ENCODE measurements at regions not wholly inside any gene's neighbourhood (a gene's known extent, or its start where the extent isn't known, plus 50 kb on each side); places are given as distances from the start of the nearest gene placed in this dataset.

DNA sequence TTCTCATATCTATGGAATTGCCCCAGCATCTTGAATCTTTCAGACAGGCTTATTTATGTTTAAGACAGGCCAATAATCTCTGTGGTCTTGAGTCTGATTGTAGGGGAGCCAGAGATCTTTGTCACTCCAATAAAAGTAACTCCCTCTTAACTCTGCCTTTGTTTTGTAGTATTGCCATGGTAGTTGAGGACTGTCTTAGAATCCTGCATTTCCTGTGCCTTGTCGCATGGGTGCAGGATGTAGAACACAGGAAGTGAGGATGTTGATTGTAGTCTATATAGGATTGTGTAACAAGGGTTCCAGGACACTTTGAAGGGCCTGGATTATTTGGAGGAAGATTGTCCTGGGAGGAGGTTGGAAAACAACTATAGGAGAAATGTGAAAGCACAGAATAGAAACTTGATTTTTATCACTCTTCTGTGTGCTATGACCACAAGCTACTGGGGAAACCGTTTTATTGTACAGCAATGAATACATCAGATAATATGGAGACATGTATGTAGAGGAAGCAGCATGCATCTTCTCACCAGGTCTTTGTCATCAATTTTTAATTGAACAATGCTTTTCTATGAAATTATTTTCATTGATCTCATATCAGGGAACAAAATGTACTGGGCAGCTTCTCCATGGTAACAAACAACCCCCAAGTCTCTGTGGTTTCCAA is 411.7 kb downstream of the FGF9 start:
- DNase-seq, result no peak
- H3K4me1 Mint-ChIP-seq (ENCODE audit: low read depth, unreplicated experiment), result peaks cover 9% of the 10 kb centered on the region
- H3K36me3 Mint-ChIP-seq (ENCODE audit: unreplicated experiment), result no peaks in the 10 kb centered on the region
- no peak overlapping the region for H3K27ac Mint-ChIP-seq (ENCODE audit: unreplicated experiment)
- no peak overlapping the region for H3K4me3 Mint-ChIP-seq (ENCODE audit: unreplicated experiment)
- H3K27me3 Mint-ChIP-seq (ENCODE audit: unreplicated experiment), result peaks cover 4% of the 10 kb centered on the region
- H3K9me3 Mint-ChIP-seq (ENCODE audit: unreplicated experiment), result peaks cover 2% of the 10 kb centered on the region
- TF ChIP-seq, protein P1, sequence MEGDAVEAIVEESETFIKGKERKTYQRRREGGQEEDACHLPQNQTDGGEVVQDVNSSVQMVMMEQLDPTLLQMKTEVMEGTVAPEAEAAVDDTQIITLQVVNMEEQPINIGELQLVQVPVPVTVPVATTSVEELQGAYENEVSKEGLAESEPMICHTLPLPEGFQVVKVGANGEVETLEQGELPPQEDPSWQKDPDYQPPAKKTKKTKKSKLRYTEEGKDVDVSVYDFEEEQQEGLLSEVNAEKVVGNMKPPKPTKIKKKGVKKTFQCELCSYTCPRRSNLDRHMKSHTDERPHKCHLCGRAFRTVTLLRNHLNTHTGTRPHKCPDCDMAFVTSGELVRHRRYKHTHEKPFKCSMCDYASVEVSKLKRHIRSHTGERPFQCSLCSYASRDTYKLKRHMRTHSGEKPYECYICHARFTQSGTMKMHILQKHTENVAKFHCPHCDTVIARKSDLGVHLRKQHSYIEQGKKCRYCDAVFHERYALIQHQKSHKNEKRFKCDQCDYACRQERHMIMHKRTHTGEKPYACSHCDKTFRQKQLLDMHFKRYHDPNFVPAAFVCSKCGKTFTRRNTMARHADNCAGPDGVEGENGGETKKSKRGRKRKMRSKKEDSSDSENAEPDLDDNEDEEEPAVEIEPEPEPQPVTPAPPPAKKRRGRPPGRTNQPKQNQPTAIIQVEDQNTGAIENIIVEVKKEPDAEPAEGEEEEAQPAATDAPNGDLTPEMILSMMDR (IDR thresholded peaks at IDR 0.05; ENCODE audit: partially characterized antibody, unreplicated experiment), result no peak

- Mint-ChIP-seq H3K27me3 (ENCODE audit: unreplicated experiment) (peaks cover 4% of the 10 kb centered on the region), H3K4me1 (ENCODE audit: low read depth, unreplicated experiment) (peaks cover 9% of the 10 kb centered on the region), H3K4me3 (ENCODE audit: unreplicated experiment) (no peak overlapping the region), H3K36me3 (ENCODE audit: unreplicated experiment) (no peaks in the 10 kb centered on the region), H3K9me3 (ENCODE audit: unreplicated experiment) (no peaks in the 10 kb centered on the region), H3K27ac (ENCODE audit: unreplicated experiment) (no peak overlapping the region)
- TF ChIP-seq, protein P1 (IDR thresholded peaks at IDR 0.05; ENCODE audit: partially characterized antibody, unreplicated experiment), result no peak
- no peak for DNase-seq
These were observed 414.1 kb downstream of the FGF9 start for GRCh38 chr13:22085001-22085400.

DNA sequence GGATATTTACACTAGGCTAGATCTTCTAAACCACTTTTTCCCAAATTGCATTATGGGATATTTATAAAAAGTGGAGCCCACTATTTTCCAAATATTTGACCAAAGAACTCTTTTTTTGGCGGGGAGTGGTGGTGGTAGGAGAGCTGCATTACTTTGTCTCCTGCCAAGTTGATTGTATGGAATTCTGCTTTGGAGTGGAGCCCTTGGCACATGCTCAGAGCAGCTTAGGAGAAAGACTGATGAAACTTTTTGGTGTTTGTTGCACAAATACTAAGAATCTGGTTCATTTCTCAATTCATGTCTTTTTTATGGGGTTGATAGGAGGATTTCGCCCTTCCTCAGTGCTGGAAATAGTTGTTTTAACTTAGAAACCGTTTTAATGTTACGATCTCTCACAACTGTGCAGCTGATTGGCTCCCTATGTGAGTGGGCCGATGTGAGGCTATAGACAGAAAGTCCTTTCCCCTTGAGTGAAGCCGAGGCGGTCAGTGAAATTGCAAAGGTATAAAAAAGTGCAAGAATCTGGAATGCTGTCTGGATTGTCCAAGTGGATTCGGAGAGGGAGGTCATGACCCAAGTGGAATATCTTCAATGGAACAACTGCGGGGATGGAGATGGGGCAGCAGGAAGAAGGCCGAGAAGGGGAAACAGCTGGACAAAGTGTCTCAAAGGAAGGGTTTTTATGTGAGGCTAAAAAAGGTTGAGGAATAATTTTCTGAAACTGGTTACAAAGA is 415.9 kb downstream of the FGF9 start:
- peaks cover 4% of the 10 kb centered on the region for H3K27me3 Mint-ChIP-seq (ENCODE audit: unreplicated experiment)

GRCh38 chr13:22090106-22090505 is 419.2 kb downstream of the FGF9 start:
- no peak overlapping the region for H3K27ac Mint-ChIP-seq (ENCODE audit: unreplicated experiment)
- H3K4me3 Mint-ChIP-seq (ENCODE audit: unreplicated experiment), result no peak overlapping the region
- H3K36me3 Mint-ChIP-seq (ENCODE audit: unreplicated experiment), result no peaks in the 10 kb centered on the region
- TF ChIP-seq, protein P1 (IDR thresholded peaks at IDR 0.05; ENCODE audit: partially characterized antibody, unreplicated experiment), result no peak
- DNase-seq, result no peak
- no peaks in the 10 kb centered on the region for H3K4me1 Mint-ChIP-seq (ENCODE audit: low read depth, unreplicated experiment)
- peaks cover 1% of the 10 kb centered on the region for H3K27me3 Mint-ChIP-seq (ENCODE audit: unreplicated experiment)
- H3K9me3 Mint-ChIP-seq (ENCODE audit: unreplicated experiment), result peaks cover 2% of the 10 kb centered on the region

More for the DNA sequence above, 415.9 kb downstream of the FGF9 start:
- no peaks in the 10 kb centered on the region for H3K36me3 Mint-ChIP-seq (ENCODE audit: unreplicated experiment)
- no peak overlapping the region for H3K4me3 Mint-ChIP-seq (ENCODE audit: unreplicated experiment)
- H3K27ac Mint-ChIP-seq (ENCODE audit: unreplicated experiment), result no peak overlapping the region
- no peak for DNase-seq
- H3K4me1 Mint-ChIP-seq (ENCODE audit: low read depth, unreplicated experiment), result peaks cover 9% of the 10 kb centered on the region
- TF ChIP-seq, protein P1 (IDR thresholded peaks at IDR 0.05; ENCODE audit: partially characterized antibody, unreplicated experiment), result no peak
- H3K9me3 Mint-ChIP-seq (ENCODE audit: unreplicated experiment), result no peaks in the 10 kb centered on the region

Data from glutamatergic neuron (in vitro differentiated cells).